H1 (cell line): ENCODE measurements at regions not wholly inside any gene's neighbourhood (a gene's known extent, or its start where the extent isn't known, plus 50 kb on each side); places are given as distances from the start of the nearest gene placed in this dataset.

Experiments used
- ASH2L ChIP-seq: fragments of 200-600, 300-600 bp; sonication (generic); IDR thresholded peaks from one replicate; pipeline ENCODE4 v1.7.1; 2017; ENCODE audit warnings: low read length
- JUN ChIP-seq: IDR thresholded peaks from 2 replicates; pipeline ENCODE4 v1.6.1; 2011; ENCODE audit warnings: low read depth, mild to moderate bottlenecking, improper control_type of control experiment, low read length
- NRF1 ChIP-seq: IDR thresholded peaks from 2 replicates; pipeline ENCODE4 v1.6.1; 2011; ENCODE audit warnings: mild to moderate bottlenecking, low read depth, low read length, improper control_type of control experiment
- RNF2 ChIP-seq: fragments of 200-900, 300-1000 bp; sonication (generic); IDR thresholded peaks from 2 replicates; pipeline ENCODE4 v1.7.1; 2016; ENCODE audit warnings: borderline replicate concordance, low read depth, mild to moderate bottlenecking, antibody characterized with exemption, low read length; ENCODE audit not compliant: poor library complexity, severe bottlenecking; ENCODE audit errors: missing control alignments
- SAP30 ChIP-seq: fragments of 300-600 bp; sonication (generic); IDR thresholded peaks from 2 replicates; pipeline ENCODE4 v1.7.1; 2012; ENCODE audit warnings: low read length, moderate library complexity, mild to moderate bottlenecking, inconsistent platforms; ENCODE audit not compliant: insufficient read depth, insufficient replicate concordance
- TBP ChIP-seq: IDR thresholded peaks from 2 replicates; pipeline ENCODE4 v1.6.1; 2011; ENCODE audit warnings: low read depth, low read length, improper control_type of control experiment

DNA sequence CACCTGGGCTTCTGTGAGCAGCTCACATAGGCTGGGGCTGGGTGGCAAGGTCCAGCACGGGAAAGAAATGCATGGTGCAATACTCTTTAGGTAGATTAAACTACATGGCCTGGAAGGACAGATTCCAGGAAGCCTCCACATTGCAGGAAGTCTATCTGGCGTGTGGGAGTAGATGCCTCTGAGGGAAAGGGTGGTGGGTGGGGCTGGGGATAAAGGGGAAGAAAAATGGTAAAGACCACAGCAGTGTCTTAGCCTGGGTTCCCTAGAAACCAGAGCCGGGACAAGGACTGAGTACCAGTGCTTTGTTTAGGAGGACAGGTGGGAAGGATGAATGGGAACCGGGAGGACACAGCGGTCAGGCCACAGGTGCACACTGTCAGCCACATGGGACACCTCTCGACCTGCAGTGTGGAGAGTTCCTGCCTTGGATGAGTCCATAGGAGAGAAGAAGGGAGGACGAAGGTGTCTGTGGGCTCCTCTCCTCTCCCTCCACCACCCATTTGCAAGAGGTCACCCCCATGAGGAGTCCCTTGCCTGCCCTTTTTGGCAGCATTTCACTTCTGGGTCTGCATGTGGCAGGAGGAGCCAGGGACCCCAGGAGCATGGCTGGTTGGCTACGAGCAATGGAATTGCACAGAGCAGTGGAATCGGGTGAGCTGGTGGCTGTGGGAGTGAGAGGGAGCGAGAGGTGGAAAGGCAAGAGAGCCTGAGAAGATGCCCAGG lies 91.5 kb upstream of the HS6ST1 start (continued):
- TF ChIP-seq JUN: no peak
- no peak for TF ChIP-seq TBP
- TF ChIP-seq NRF1: no peak
- no peak for TF ChIP-seq ASH2L
- no peak for TF ChIP-seq SAP30
- TF ChIP-seq RNF2: no peak
